HL-60 (cell line): ENCODE measurements at regions not wholly inside any gene's neighbourhood (a gene's known extent, or its start where the extent isn't known, plus 50 kb on each side); places are given as distances from the start of the nearest gene placed in this dataset.

Experiments used
- DNase-seq, 2 experiments: peaks; one replicate each; pipeline ENCODE4 v3.0.0-alpha.2; 2010 to 2020; ENCODE audit warnings: low read depth in 1 of 2, low spot score in 1 of 2
- H3K27ac ChIP-seq: fragments of 250-450 bp; sonication (Bioruptor Pico); replicated peaks from 2 replicates; pipeline ENCODE4 v1.5.1; 2020; ENCODE audit warnings: mild to moderate bottlenecking, moderate library complexity
- H3K27me3 ChIP-seq: fragments of 250-450 bp; sonication (Bioruptor Pico); 2 replicates; pipeline ENCODE4 v1.5.1; 2021; ENCODE audit warnings: mild to moderate bottlenecking, moderate library complexity; ENCODE audit not compliant: insufficient read depth, poor library complexity, severe bottlenecking
- H3K4me3 ChIP-seq: replicated peaks from 2 replicates; pipeline ENCODE4 v1.5.1; 2011; ENCODE audit warnings: mild to moderate bottlenecking, control low read depth, low read length; ENCODE audit not compliant: insufficient read depth
- GABPA ChIP-seq: IDR thresholded peaks from 2 replicates; pipeline ENCODE4 v1.6.1; 2012; ENCODE audit warnings: low read depth
- POLR2AphosphoS5 ChIP-seq: IDR thresholded peaks from 2 replicates; pipeline ENCODE4 v1.6.1; 2012; ENCODE audit warnings: low read depth
- SPI1 ChIP-seq: IDR thresholded peaks from 2 replicates; pipeline ENCODE4 v1.6.1; 2012; ENCODE audit warnings: low read depth, mild to moderate bottlenecking, borderline replicate concordance
- TF ChIP-seq, protein P1 (sequence below): IDR thresholded peaks from one replicate; pipeline ENCODE4 v1.5.1; 2011; ENCODE audit warnings: low read length, control low read depth, inconsistent platforms; ENCODE audit not compliant: insufficient read depth
- TF ChIP-seq, protein P2 (sequence below): IDR thresholded peaks from 2 replicates; pipeline ENCODE4 v1.6.1; 2012; ENCODE audit warnings: low read depth; ENCODE audit not compliant: insufficient replicate concordance

DNA sequence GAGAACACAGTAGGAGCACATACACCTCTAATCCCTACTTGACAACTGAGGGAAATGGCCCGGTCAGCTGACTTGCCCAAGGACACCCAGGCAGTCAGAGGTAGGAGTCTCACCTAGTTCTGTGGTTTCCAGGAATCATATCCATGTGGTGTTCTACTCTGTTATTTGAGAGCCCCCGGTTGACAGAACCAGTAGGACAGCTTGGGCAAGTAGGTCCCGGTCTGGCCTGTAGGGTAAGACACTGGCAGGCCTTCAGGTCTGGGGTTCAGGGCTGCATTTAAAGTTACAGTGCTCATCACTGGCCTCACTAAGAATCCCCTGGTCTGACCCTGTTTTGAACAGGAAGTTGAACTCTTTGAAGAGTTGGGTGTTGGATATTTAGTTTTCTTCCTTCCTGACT is 476.1 kb downstream of the SHQ1 start:
- H3K4me3 ChIP-seq, result no peak overlapping the region
- DNase-seq, result no peak
- H3K27ac ChIP-seq, result no peak overlapping the region
- H3K27me3 ChIP-seq, result no peaks in the 10 kb centered on the region
- TF ChIP-seq, protein P1, sequence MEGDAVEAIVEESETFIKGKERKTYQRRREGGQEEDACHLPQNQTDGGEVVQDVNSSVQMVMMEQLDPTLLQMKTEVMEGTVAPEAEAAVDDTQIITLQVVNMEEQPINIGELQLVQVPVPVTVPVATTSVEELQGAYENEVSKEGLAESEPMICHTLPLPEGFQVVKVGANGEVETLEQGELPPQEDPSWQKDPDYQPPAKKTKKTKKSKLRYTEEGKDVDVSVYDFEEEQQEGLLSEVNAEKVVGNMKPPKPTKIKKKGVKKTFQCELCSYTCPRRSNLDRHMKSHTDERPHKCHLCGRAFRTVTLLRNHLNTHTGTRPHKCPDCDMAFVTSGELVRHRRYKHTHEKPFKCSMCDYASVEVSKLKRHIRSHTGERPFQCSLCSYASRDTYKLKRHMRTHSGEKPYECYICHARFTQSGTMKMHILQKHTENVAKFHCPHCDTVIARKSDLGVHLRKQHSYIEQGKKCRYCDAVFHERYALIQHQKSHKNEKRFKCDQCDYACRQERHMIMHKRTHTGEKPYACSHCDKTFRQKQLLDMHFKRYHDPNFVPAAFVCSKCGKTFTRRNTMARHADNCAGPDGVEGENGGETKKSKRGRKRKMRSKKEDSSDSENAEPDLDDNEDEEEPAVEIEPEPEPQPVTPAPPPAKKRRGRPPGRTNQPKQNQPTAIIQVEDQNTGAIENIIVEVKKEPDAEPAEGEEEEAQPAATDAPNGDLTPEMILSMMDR, result no peak
- TF ChIP-seq, protein P2, sequence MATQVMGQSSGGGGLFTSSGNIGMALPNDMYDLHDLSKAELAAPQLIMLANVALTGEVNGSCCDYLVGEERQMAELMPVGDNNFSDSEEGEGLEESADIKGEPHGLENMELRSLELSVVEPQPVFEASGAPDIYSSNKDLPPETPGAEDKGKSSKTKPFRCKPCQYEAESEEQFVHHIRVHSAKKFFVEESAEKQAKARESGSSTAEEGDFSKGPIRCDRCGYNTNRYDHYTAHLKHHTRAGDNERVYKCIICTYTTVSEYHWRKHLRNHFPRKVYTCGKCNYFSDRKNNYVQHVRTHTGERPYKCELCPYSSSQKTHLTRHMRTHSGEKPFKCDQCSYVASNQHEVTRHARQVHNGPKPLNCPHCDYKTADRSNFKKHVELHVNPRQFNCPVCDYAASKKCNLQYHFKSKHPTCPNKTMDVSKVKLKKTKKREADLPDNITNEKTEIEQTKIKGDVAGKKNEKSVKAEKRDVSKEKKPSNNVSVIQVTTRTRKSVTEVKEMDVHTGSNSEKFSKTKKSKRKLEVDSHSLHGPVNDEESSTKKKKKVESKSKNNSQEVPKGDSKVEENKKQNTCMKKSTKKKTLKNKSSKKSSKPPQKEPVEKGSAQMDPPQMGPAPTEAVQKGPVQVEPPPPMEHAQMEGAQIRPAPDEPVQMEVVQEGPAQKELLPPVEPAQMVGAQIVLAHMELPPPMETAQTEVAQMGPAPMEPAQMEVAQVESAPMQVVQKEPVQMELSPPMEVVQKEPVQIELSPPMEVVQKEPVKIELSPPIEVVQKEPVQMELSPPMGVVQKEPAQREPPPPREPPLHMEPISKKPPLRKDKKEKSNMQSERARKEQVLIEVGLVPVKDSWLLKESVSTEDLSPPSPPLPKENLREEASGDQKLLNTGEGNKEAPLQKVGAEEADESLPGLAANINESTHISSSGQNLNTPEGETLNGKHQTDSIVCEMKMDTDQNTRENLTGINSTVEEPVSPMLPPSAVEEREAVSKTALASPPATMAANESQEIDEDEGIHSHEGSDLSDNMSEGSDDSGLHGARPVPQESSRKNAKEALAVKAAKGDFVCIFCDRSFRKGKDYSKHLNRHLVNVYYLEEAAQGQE, result no peak
- TF ChIP-seq POLR2AphosphoS5, result no peak
- TF ChIP-seq SPI1, result no peak
- no peak for TF ChIP-seq GABPA

DNA sequence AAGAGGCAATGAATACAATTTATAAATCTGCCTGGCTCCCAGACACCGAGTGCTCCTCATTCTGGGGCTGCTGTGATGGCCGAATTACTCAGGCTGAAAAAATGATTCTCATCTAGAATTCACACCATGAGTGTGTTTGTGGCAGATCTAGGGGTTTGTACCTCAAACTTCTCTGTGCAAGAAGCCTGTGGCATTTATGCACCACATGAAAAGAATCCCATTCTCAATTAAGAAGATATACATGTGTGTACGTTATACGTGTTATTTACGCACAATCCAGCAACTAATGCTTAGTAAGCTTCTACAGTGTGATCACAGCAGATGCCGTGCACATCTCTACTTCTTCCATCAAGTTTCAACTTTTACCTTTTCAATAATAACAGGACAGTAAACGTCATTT is 476.8 kb downstream of the SHQ1 start:
- DNase-seq, result no peak
- no peak overlapping the region for H3K27ac ChIP-seq
- no peak for TF ChIP-seq GABPA
- TF ChIP-seq, protein P2, result no peak
- H3K27me3 ChIP-seq, result no peaks in the 10 kb centered on the region
- no peak overlapping the region for H3K4me3 ChIP-seq

DNA sequence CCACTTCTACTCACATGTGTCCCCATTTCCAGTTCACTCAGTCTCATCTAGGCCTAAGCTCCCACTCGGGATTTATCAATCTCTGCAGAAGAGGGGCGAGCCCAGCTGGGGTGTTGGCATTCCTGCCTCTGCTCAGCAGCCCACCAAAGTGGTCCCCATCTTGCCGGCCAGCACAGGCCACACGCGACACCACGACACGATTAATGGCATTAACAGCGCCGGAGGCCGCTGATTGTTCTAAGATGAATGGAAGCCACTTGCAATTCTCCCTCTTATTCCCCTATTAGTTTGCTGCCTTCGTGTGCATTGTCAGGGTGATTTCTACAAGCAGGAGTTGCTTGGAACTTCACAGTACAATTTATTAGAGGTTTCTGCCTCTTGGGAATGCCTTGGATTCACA is 477.3 kb downstream of the SHQ1 start:
- Histone ChIP-seq H3K27me3 (no peaks in the 10 kb centered on the region), H3K4me3 (no peak overlapping the region), H3K27ac (no peak overlapping the region)
- TF ChIP-seq, protein P2, result no peak
- TF ChIP-seq SPI1, result no peak
- TF ChIP-seq, protein P1, result no peak
- no peak for TF ChIP-seq GABPA
- TF ChIP-seq POLR2AphosphoS5, result no peak
- no peak for DNase-seq

DNA sequence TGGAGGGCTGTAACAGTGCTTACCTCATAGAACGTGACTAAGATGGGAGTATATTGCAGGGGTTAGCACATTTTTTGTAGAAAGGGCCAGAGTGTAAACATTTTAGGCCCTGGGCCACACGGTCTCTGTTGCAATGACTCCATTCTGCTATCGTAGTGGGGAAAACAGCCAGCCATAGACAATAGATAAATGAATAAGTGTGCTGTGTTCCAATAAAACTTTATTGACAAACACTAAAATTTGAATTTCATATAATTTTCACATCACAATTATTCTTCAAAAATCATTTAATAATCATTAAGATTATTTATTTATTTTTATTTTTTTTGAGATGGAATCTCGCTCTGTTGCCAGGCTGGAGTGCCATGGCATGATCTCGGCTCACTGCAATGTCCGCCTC is 478.6 kb downstream of the SHQ1 start:
- Histone ChIP-seq H3K27ac (no peak overlapping the region), H3K4me3 (no peak overlapping the region)
- DNase-seq, result no peak

More for the DNA sequence above, 478.6 kb downstream of the SHQ1 start:
- H3K27me3 ChIP-seq, result no peaks in the 10 kb centered on the region
- TF ChIP-seq POLR2AphosphoS5 (no peak), SPI1 (no peak), GABPA (no peak)
- TF ChIP-seq, protein P2, result no peak
- TF ChIP-seq, protein P1, result no peak
